GM19238 (cell line): ENCODE measurements at regions not wholly inside any gene's neighbourhood (a gene's known extent, or its start where the extent isn't known, plus 50 kb on each side); places are given as distances from the start of the nearest gene placed in this dataset.
"Not testable (repeated sequence)": the region's sequence is repeated elsewhere in the genome, so short reads cannot be mapped to it uniquely, and the experiment has no call there.

Experiments used
- DNase-seq: peaks from one replicate; pipeline ENCODE4 v3.0.0; 2011; ENCODE audit warnings: low spot score; ENCODE audit not compliant: insufficient read length

DNA sequence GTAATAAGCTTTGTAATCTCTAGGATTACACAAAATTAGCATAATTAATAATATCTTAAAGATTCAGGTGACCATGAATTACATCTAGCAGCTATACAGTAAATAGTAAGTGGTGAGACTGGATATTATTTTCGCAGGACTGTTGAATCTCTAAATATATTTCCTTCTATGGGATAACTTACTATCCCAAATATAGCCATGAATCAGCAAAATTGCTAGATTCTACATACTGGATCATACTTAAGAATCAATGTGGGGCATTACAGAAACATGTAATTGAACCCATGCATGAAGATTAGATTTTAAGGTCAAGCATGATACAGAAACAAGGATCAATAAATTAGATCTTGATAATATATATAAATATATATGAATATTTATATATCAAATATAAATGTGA lies 1203.4 kb downstream of the BRINP3 start:
- DNase-seq = no peak

DNA sequence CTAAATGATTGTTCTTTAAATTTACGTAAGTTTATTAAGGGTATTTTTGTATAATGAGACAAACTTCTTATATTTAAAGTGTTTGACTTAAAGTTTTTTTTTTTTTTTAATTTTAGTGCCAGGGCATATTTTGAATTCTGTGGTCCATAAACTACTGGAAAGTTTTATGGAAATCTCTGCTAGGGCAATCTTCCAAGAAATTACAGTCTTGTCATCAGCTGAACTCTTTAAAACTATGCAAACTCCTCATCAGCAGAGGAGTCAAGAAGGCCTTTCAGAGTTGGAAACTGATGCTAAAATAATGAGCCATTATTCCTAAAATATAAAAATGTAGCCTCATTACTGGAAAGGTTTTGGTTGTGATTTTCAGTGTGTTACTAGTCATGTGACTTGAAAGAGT lies 1201.9 kb downstream of the BRINP3 start:
- no peak for DNase-seq

DNA sequence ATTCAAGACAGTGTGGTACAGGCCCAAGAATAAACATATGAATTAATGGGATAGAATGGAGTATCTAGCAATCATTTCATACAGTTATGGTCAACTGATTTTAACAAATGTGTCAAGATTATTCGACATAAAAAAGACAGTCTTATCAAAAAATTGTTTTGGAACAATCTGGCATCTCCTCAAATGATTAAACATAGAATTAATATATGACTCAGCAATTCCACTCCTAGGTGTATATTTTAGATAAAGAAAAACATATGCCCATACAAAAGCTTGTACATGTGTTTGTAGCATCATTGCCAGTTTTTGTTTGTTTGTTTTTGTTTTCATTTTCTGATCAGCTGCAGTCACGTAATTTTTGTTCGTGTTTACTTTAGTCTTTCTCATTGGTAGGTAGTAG lies 1188.3 kb downstream of the BRINP3 start:
- DNase-seq = no peak

DNA sequence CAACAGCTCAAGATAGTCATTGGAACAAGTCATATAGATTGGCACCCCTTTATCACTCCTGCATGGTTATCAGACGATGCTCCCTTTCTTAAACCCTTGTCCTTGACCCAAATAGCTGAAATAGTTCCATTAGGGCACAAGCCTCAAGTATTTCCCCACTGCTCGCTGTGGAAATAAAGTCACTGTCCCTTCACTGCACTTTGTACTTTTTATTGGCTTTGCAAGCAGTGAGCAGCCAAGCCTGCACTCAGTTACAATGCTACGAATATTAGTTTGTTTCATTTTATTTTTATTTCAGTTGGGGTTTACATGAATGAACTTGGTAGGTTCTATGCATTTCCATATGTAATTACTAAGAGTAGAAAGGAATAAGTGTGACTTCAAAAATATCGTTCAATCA lies 1176.4 kb downstream of the BRINP3 start:
- DNase-seq = no peak

DNA sequence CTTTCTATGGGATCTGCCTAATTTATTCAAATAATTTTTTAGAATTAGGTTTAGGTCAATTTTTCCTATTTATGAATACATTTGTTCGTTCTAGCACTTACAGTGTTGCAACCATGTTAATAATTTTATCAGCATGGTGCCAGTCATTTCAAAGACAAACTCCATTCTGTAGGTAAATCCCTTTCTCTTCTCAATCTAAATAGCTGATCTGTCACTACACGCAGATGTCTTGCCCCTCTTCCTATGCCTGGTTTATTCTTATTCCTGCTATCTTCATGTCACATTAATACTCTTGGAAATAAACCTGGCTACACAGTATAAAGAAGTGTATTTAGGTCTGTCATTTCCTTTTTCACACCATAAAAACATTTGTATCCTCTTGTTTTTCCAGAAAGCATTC lies 1172.4 kb downstream of the BRINP3 start:
- no peak for DNase-seq

DNA sequence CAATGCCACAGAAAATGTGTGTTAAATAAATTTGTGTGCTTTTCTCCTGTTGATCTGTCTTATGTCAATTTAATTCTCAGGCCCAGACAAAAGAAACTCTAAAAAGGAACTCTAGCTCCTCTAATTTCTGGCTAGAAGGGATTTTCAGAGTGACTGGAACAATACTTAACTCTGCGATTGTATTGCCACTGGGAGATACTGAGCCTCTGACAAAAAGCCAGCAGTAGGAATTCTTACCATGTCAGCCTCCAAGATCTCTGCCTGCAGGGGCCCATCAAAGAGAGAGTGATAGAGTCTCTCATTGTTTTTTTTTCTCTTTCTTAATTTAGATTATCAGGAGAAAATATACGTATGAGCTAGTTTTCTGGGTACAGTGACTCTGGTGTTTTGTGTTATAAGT lies 1165.7 kb downstream of the BRINP3 start:
- no peak for DNase-seq

DNA sequence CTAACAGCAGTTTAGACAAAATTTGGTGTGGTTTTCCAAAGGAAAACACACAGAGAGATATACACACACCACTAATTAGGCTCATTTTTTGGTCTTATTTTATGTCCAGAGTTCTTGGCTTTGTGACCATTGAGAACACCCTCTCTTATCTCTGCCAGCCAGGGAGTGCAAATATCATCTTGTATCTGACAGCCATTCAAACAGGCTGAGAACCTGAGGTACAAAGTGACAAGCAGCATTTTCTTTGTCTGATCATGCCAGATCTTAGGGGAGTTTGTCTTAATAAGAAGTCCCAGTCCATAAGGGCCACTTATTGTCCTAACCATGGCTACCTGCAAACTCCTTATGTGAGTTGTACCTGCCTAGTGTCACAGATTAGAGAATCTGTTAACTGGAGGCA lies 1165.2 kb downstream of the BRINP3 start:
- DNase-seq = no peak

DNA sequence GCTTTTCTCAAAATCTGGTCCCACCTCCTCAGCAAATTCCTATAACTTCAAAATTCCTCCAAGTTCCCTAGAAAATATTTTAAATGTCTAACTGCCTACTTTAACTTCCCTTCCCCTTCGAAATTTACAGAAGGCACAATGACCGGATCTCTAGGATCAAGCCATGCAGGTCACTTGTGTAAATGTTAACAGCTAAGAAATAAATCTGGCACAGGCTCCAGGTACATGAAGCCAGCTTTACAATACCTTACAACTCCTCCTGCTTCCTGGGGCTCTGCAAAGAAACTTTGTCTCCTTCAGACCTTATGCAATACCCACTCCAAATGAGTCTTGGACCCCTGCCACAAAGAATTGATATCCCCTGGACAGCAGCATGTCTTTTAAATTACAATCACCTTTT lies 1164.2 kb downstream of the BRINP3 start:
- no peak for DNase-seq

DNA sequence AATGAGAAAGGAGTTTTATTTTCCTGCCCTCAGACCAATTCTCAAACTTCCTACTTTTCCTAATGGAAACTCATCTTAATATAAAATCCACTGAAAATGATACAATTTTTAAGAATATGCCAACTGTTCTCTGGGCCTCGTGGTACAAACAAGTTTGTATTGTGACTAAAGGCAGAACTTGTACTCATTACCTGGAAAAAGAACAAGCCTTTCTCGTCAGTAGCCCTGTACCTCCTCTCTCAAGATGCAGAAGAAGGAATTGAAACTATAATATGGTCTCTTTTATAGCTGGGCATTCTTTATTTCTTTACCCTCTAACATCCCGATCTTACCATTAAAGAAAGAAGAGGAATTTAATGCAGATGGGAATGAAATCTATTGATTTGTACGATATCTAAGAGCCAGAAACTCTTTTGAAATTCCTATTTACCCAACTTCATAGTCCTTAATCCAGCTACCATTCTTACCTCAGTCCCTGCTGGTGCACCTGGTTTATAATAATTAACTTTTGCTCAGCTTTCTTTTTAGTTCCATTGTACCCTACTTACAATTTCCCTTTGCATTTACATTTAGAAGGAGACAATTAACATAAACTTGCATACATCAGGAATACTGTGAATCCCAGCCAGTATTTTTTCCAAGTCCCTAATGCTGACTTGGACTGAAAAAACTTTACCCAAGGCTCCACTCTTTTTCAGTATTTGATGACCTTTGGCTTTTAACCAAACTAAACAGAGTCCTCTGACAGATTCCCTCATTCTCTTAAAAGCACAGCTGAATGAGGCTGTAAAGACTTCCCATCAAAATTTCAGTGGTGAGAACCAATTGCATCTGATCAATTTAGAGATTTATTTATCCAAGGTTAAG lies 1162.4 kb downstream of the BRINP3 start:
- no peak for DNase-seq

DNA sequence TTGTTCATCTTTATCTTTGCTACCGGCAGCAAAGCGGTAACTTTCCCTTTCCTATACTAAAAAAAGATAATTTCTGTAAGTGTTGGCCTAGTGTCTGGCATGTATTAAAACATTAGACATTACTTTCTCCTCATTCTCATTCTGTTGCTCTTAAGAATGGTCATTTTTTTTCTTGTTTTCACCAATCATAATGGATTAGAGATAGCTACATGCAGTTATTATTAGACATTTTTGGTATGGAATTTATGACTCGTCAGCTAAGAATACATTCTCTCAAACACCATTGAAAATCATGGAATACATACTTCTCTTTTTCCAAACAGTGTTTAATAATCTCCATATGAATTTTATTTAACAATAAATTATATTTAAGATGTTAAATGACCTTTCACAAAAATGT lies 1154.6 kb downstream of the BRINP3 start:
- DNase-seq = no peak

DNA sequence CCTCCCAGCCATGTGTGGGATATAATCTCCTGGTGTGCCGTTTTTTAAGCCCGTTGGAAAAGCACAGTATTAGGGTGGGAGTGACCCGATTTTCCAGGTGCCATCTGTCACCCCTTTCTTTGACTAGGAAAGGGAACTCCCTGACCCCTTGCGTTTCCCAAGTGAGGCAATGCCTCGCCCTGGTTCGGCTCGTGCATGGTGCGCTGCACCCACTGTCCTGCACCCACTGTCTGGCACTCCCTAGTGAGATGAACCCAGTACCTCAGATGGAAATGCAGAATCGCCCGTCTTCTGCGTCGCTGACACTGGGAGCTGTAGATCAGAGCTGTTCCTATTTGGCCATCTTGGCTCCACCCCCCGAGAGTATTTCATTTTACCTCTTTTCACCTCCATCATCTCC lies 1146.6 kb downstream of the BRINP3 start:
- not testable (repeated sequence) for DNase-seq

DNA sequence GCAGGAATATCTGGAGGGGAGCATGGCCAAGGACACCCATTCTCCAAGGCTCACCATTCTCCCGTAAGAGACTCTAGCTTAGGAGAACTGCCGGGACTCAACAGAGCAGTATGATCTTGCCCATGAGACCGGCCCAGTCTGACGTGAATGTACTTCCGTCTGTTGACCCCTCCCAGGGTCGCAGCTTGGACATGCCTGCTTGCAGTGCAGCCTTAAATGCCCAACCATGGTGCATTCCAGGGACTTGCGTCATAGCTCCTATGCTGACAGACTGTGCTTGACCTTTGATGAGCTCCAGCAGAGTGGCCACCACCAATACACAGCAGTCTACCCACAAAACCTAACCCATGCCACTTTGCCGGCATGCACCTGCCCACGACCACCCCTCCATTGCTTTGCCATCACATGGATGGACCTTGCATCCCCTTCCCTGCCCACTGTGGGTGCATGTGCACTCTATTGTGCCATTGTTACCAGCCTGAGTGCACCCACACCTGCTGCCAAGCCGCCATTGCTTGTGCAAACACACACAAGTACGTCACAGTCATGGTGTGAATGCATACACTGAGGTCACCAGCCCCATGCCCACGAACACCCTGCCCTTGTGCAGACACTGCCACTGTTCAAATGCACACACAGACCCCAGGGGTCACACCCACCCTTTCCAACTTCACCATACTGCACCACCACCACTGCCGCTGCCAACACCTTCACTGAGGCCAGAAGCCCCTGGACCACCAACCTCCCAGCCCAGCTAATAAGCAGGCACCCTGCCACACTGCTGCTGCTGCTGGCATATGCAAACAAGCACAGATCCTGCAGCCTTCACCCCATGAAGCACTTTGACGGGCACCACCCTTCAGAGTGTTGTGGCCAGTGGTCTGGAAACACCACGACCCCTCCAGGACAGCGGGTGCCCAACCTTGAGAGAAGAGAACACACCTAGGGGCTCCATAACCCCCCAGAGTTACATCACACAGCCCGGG lies 1141.3 kb downstream of the BRINP3 start:
- no peak for DNase-seq

DNA sequence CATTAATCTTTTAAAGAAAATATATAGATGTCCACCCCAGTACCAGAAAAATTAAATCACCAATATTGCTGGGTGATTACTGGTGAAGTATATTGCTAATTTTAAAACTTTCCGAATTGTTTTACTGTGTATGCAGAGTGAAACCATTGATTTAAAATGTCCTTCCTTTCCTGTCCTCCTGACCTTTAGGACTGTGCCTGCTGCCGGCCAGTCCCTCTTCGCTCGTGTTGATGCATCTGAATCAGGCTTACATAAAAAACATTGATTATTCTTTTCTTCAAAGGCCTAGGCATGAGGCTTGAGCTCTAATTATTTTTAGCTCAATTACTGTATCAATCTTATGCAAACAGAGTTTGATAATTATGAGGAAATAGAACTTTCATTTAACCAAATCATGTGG lies 1128.1 kb downstream of the BRINP3 start:
- no peak for DNase-seq

DNA sequence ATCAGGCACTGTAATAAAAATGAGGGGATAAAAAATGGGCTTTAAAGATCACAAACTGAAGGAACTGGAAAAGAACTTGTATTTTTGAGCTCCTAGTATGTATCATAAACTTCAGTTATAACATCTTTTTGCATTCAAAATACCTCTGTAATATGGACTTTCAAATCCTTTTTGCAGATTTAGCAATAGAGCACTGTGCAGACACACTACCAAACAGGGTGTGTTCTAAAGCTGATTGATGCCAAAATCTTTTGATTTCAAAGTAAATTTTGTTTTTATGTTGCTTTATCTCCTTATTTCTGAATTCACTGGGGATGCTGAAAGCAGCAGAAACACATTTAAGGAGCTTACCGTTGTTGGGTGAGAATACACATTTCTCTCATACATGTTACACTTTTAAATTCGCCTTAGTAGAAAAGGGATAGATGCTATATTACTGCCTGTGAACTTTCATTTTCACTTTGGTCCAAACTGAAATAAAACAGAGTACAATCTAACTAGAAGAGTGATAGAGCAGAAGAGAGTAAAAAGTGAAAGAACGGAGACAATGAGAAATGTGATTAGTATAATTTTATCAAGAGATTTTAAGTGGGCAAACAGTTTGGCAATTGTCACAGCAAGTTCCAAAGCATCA lies 1126.6 kb downstream of the BRINP3 start:
- no peak for DNase-seq

DNA sequence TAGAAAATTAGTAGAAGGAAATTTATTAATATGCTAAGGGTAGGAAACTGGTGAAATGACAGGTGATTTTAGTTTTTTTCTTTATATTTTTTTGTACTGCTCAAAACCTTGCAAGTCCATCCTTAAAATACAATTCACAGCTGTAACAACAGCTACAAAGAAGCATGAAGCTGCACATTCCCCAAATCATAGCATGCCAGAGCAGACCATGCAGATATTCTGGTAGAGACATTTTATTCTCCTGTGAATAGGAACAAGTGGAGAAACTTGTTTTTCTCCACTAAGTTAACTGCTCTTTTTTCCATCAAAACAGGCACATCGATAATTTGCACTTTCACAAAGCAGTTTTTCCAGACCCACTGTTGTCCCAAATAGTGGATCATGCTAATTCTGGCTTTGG lies 1125.7 kb downstream of the BRINP3 start:
- DNase-seq = no peak

DNA sequence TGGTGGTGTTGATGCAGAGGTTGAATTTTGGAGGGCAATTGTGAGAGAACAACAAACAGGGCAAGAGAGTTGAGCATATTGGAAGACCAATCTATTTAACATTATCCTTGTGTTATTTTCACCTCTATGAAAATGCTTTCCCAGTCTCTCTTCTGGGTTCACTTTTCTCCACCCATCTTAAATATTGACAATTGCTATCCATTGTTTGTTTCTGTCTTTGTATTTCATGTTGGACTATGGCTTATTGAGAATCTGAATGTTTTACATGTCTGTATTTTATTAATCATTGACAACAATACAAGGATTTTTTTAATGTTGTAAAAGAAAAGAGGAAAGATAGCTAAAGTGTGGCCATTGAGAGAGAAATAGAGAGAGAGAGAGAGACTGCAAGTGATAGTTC lies 1121.5 kb downstream of the BRINP3 start:
- DNase-seq = no peak

DNA sequence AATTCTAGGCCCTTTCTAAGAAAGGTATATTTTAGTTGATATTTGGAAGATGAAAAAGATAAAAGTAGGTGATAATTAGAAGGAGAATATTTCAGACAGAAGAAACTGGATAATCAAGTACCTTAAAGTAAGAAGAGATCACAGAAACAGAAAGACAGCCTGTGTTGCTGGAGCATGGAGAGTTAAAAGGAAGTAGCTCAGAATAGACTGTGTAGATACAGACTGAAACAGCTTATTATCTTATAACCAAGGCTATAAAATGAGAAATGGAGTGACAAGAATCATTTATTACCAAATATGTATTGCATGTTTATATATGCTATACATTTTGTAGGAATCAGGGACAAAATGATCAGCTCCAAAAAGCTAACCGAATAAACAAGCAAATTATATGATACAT lies 1120.3 kb downstream of the BRINP3 start:
- DNase-seq = no peak

DNA sequence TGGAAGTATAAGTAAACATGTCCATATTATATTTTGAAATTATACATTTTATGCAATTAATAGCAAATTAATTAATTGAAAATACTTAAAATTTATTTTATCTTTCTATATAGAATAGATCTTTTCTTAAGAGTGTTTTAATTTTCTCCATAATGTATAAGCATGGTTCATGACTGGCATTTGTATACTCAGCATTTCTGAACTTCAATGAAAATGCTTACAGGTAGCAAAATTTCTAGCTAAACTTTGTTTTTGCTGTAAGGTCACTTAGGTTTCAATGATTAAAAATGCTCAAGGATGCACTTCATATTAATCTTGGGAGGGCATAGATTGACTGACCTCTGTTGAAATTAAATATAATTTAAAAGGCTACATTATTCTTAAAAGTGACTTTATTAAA lies 1108.1 kb downstream of the BRINP3 start:
- no peak for DNase-seq

DNA sequence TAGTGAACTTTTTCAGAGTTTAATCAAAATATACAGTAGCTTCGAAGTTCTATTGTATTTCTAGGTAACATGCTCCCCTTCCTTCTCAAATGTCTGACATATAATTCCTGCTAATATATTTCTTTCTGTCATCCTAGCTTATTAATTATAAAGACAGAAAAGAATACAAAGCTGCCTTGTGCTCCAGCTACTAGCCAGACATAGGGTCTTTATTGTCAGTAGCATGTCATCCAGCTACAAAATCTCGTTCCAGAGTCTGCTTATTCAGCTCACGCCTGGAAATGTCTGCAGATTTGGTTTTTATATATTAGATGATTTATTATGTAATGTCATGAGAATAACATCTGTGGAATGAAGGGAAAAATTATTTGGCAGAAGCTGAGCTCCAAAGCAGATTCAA lies 1102.8 kb downstream of the BRINP3 start:
- no peak for DNase-seq

DNA sequence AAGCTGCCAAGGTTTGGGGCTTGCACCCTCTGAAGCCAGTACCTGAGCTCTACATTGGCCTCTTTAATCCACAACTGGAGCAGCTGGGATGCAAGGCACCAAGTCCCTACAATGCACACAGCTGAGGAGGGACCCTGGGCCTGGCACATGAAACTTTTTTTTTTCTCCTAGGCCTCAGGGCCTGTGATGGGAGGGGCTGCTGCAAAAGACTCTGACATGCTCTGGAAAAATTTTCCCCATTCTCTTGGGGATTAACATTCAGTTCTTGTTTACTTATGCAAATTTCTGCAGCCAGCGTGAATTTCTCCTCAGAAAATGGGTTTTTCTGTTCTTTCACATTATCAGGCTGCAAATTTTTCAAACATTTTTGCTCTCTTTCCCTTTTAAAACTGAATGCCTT lies 1072.2 kb downstream of the BRINP3 start:
- no peak for DNase-seq

DNA sequence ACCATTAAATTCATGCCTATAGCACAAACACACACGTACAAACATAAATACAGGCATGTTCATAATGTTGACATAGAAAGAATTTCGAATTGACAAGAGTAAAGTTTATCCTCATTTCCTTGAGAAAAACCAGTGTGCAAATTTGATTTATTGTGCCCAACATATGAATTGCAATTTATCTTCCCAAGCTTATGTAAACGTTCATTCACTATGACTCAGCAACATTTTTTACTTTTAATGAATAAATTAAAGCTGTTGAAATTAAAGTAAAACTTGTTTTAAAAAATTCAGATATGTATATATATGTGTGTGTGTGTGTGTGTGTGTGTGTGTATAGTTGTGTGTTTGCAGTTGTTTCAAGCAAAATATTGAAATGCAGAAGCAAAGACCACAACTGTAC lies 1067.9 kb downstream of the BRINP3 start:
- no peak for DNase-seq

DNA sequence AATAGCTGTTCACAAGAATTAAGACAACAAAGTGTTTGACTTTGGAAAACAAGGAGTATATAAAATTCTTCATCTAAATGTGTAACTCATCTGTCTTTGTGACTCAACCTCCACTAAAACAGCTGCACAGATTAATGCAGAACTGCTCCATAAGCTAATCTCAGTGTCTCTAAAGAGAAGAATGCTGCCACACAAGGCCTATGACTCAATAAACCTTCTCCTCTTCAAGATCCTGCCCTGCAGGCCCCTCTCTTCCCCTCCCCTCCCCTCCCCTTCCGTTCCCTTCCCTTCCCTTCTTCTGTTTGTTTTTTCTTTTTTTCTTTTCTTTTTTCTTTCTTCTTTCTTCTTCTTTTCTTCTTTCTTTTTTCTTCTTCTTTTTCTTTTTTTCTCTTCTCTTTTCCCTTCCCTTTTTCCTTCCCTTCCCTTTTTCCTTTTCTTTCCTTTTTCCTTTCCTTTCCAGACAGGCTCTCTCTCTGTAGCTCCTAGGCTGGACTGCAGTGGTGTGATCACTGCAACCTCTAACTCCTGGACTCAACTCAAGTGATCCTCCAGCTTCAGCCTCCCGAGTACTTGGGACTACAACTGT lies 1052.8 kb downstream of the BRINP3 start:
- no peak for DNase-seq
